ENCODE measurements at regions not wholly inside any gene's neighbourhood (a gene's known extent, or its start where the extent isn't known, plus 50 kb on each side); places are given as distances from the start of the nearest gene placed in this dataset.

GRCh38 chr9:95721061-95721531 lies 154.4 kb upstream of the ERCC6L2 start:
- no peak for TF ChIP-seq TAF1 (IDR thresholded peaks at IDR 0.05; ENCODE audit: borderline replicate concordance, insufficient read depth, low read length)
- TF ChIP-seq SIN3A (IDR thresholded peaks at IDR 0.05; ENCODE audit: borderline replicate concordance, insufficient read depth, low read length) = no peak
- TF ChIP-seq FOXP2 (optimal IDR thresholded peaks at IDR 0.05; ENCODE audit: borderline replicate concordance, extremely low read depth, extremely low read length, insufficient read depth) = no peak
- TF ChIP-seq POLR2AphosphoS5 (IDR thresholded peaks at IDR 0.05; ENCODE audit: low read depth, low read length) = no peak
- TF ChIP-seq REST (IDR thresholded peaks at IDR 0.05; ENCODE audit: insufficient read depth in 1 of 2, low read depth in 2 of 2, low read length in 2 of 2) = no peak

- no peak for TF ChIP-seq TAF1 (IDR thresholded peaks at IDR 0.05; ENCODE audit: borderline replicate concordance, insufficient read depth, low read length)
- TF ChIP-seq REST (IDR thresholded peaks at IDR 0.05; ENCODE audit: insufficient read depth in 1 of 2, low read depth in 2 of 2, low read length in 2 of 2) = no peak
- TF ChIP-seq SIN3A (IDR thresholded peaks at IDR 0.05; ENCODE audit: borderline replicate concordance, insufficient read depth, low read length) = no peak
- TF ChIP-seq FOXP2 (optimal IDR thresholded peaks at IDR 0.05; ENCODE audit: borderline replicate concordance, extremely low read depth, extremely low read length, insufficient read depth) = no peak
- TF ChIP-seq POLR2AphosphoS5 (IDR thresholded peaks at IDR 0.05; ENCODE audit: low read depth, low read length) = no peak
Observed at GRCh38 chr9:95720496-95720895, 155.0 kb upstream of the ERCC6L2 start.

GRCh38 chr9:95719354-95719753 lies 156.1 kb upstream of the ERCC6L2 start:
- TF ChIP-seq FOXP2 (optimal IDR thresholded peaks at IDR 0.05; ENCODE audit: borderline replicate concordance, extremely low read depth, extremely low read length, insufficient read depth) (no peak), POLR2AphosphoS5 (IDR thresholded peaks at IDR 0.05; ENCODE audit: low read depth, low read length) (no peak), REST (IDR thresholded peaks at IDR 0.05; ENCODE audit: insufficient read depth in 1 of 2, low read depth in 2 of 2, low read length in 2 of 2) (no peak), SIN3A (IDR thresholded peaks at IDR 0.05; ENCODE audit: borderline replicate concordance, insufficient read depth, low read length) (no peak), TAF1 (IDR thresholded peaks at IDR 0.05; ENCODE audit: borderline replicate concordance, insufficient read depth, low read length) (no peak)

- TF ChIP-seq REST (IDR thresholded peaks at IDR 0.05; ENCODE audit: insufficient read depth in 1 of 2, low read depth in 2 of 2, low read length in 2 of 2) (no peak), SIN3A (IDR thresholded peaks at IDR 0.05; ENCODE audit: borderline replicate concordance, insufficient read depth, low read length) (no peak), POLR2AphosphoS5 (IDR thresholded peaks at IDR 0.05; ENCODE audit: low read depth, low read length) (no peak), FOXP2 (optimal IDR thresholded peaks at IDR 0.05; ENCODE audit: borderline replicate concordance, extremely low read depth, extremely low read length, insufficient read depth) (no peak), TAF1 (IDR thresholded peaks at IDR 0.05; ENCODE audit: borderline replicate concordance, insufficient read depth, low read length) (no peak)
Observed at GRCh38 chr9:95718263-95718662, 157.2 kb upstream of the ERCC6L2 start.

Data from PFSK-1 (cell line).